GM23338 (cell line): ENCODE measurements at regions not wholly inside any gene's neighbourhood (a gene's known extent, or its start where the extent isn't known, plus 50 kb on each side); places are given as distances from the start of the nearest gene placed in this dataset.

Source experiments
- ATAC-seq: fragments of 200-7000 bp; cut with Tn5 transposase; 3 replicates; pipeline ENCODE4 v1.9.1; 2020
- DNase-seq: peaks from one replicate; pipeline ENCODE4 v3.0.0-alpha.2; 2015; ENCODE audit warnings: low spot score
- H2AFZ ChIP-seq: fragments of 200-600 bp; sonication (generic); 2 replicates; pipeline ENCODE4 v1.8.0; 2016; ENCODE audit warnings: antibody characterized with exemption, mild to moderate bottlenecking, moderate library complexity
- H3F3A ChIP-seq: fragments of 200-600 bp; sonication (generic); replicated peaks from 2 replicates; pipeline ENCODE4 v1.8.0; 2017; ENCODE audit warnings: antibody characterized with exemption, mixed run types, low read depth
- H3K27ac ChIP-seq: fragments of 200-600 bp; sonication (generic); 2 replicates; pipeline ENCODE4 v1.6.1; 2016; ENCODE audit warnings: low read depth
- H3K27me3 ChIP-seq: fragments of 200-600 bp; sonication (generic); 2 replicates; pipeline ENCODE4 v1.8.0; 2016; ENCODE audit warnings: mild to moderate bottlenecking, mixed run types, moderate library complexity; ENCODE audit not compliant: insufficient read depth
- H3K36me3 ChIP-seq: fragments of 200-600 bp; sonication (generic); 2 replicates; pipeline ENCODE4 v1.8.0; 2016; ENCODE audit warnings: mild to moderate bottlenecking; ENCODE audit not compliant: insufficient read depth
- H3K4me1 ChIP-seq: fragments of 200-600 bp; sonication (generic); 2 replicates; pipeline ENCODE4 v1.8.0; 2016; ENCODE audit warnings: mild to moderate bottlenecking, moderate library complexity; ENCODE audit not compliant: insufficient read depth
- H3K4me2 ChIP-seq: fragments of 200-600 bp; sonication (generic); 2 replicates; pipeline ENCODE4 v1.7.1; 2017; ENCODE audit warnings: mixed run types
- H3K4me3 ChIP-seq: fragments of 200-600 bp; sonication (generic); 2 replicates; pipeline ENCODE4 v1.6.1; 2016; ENCODE audit warnings: mixed run types
- H3K79me2 ChIP-seq: fragments of 200-600 bp; sonication (generic); replicated peaks from 2 replicates; pipeline ENCODE4 v1.8.0; 2017; ENCODE audit warnings: mild to moderate bottlenecking; ENCODE audit not compliant: insufficient read depth
- H3K9me2 ChIP-seq: fragments of 200-600 bp; sonication (generic); 2 replicates; pipeline ENCODE4 v1.8.0; 2017; ENCODE audit not compliant: insufficient read depth
- H4K20me1 ChIP-seq: fragments of 200-600 bp; sonication (generic); replicated peaks from 2 replicates; pipeline ENCODE4 v1.8.0; 2017; ENCODE audit warnings: mild to moderate bottlenecking; ENCODE audit not compliant: insufficient read depth
- H3K27ac Mint-ChIP-seq: 2 replicates; pipeline ENCODE4 v1.8.0; 2020; ENCODE audit warnings: inconsistent platforms, mild to moderate bottlenecking, moderate library complexity, mixed read lengths
- H3K27me3 Mint-ChIP-seq: 3 replicates; pipeline ENCODE4 v1.8.0; 2022; ENCODE audit warnings: low read depth, mild to moderate bottlenecking, moderate library complexity, mixed read lengths, inconsistent platforms; ENCODE audit not compliant: insufficient read depth, poor library complexity
- H3K36me3 Mint-ChIP-seq: 3 replicates; pipeline ENCODE4 v1.8.0; 2021; ENCODE audit warnings: low read depth, mild to moderate bottlenecking, inconsistent platforms, moderate library complexity, mixed read lengths
- H3K4me1 Mint-ChIP-seq: 3 replicates; pipeline ENCODE4 v1.8.0; 2020; ENCODE audit warnings: mild to moderate bottlenecking, inconsistent platforms, mixed read lengths
- H3K4me3 Mint-ChIP-seq: 3 replicates; pipeline ENCODE4 v1.8.0; 2021; ENCODE audit warnings: moderate library complexity, mild to moderate bottlenecking, inconsistent platforms, mixed read lengths
- H3K9me3 Mint-ChIP-seq: 3 replicates; pipeline ENCODE4 v1.8.0; 2020; ENCODE audit warnings: moderate library complexity, mild to moderate bottlenecking, inconsistent platforms, mixed read lengths
- CREB1 ChIP-seq: fragments of 250-450 bp; sonication (Bioruptor Pico); IDR thresholded peaks from 2 replicates; pipeline ENCODE4 v1.5.0; 2020; ENCODE audit warnings: low read depth, mild to moderate bottlenecking, moderate library complexity
- EZH2 ChIP-seq: fragments of 200-600 bp; sonication (generic); IDR thresholded peaks from one replicate; pipeline ENCODE4 v1.8.0; 2017; ENCODE audit warnings: antibody characterized with exemption, mild to moderate bottlenecking, low read depth; ENCODE audit not compliant: unreplicated experiment
- EZH2phosphoT487 ChIP-seq: fragments of 200-600 bp; sonication (generic); IDR thresholded peaks from one replicate; pipeline ENCODE4 v1.8.1; 2018; ENCODE audit warnings: antibody characterized with exemption; ENCODE audit not compliant: unreplicated experiment
- JUNB ChIP-seq: IDR thresholded peaks from one replicate; pipeline ENCODE4 v1.6.1; 2016; ENCODE audit warnings: antibody characterized with exemption; ENCODE audit not compliant: unreplicated experiment
- POLR2AphosphoS5 ChIP-seq: IDR thresholded peaks from 2 replicates; pipeline ENCODE4 v1.6.1; 2016; ENCODE audit warnings: antibody characterized with exemption, low read depth
- STAT1 ChIP-seq: IDR thresholded peaks from one replicate; pipeline ENCODE4 v1.6.1; 2016; ENCODE audit warnings: antibody characterized with exemption; ENCODE audit not compliant: unreplicated experiment
- ZNF331 ChIP-seq: fragments of 250-450 bp; sonication (Bioruptor Pico); IDR thresholded peaks from 2 replicates; pipeline ENCODE4 v1.5.0; 2020; ENCODE audit warnings: low read depth, mild to moderate bottlenecking, moderate library complexity
- TF ChIP-seq, protein P1 (sequence below): IDR thresholded peaks from 2 replicates; pipeline ENCODE4 v1.6.1; 2016; ENCODE audit warnings: antibody characterized with exemption
- TF ChIP-seq, protein P2 (sequence below): IDR thresholded peaks from one replicate; pipeline ENCODE4 v1.6.1; 2018; ENCODE audit warnings: antibody characterized with exemption; ENCODE audit not compliant: unreplicated experiment
- TF ChIP-seq, protein P3 (sequence below), 2 experiments: fragments of 200-600 bp in 1 of 2; sonication (generic) in 1 of 2; conservative IDR thresholded peaks; 2 replicates each; pipeline versions ENCODE4 v1.5.1 to v1.6.1; 2016 to 2017; ENCODE audit warnings: antibody characterized with exemption in 2 of 2, low read depth in 2 of 2, mild to moderate bottlenecking in 2 of 2, moderate library complexity in 1 of 2

DNA sequence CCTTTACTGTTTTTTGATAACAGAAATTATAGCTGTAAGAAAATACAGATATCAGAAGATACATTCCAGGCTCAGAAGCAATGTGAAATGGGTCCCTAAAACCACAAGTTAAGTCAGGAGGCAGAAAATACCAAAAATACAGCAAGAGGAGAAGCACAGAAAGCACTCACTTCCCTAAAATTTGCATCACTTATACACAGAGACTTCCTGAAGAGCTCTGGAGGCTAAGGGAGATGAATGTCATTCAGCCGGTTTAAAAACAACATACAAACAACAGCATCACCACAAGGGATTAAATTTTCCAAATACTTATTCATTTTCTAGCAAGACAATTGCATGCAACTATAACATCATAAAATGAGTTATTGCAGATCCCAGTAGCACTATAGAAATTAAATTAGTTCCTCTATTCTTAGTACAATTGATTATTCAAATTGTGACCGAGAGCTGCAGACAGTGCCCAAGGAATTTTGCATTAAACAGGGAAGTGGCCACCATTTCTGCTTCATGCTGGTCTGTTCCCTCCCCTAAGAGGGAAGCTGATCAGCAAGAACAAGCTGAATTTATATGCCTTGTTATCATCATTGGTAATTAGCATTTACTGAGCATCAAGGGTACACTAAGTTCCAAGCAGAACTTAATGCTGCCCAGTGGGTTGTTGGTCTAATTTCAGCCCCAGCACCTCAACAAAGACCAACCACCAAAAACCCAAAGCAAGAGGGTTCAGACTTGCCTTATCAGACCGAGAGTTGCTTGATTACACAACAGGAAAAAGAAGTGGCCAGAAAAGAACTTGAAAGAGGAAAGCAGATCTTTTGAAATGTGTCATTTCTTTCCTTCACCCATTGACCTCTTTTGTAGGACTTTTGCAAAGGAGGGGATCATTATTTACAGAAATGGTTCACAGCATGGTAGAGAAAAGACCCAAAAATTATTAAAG lies 140.7 kb downstream of the KCTD12 start:
- Histone ChIP-seq H3F3A (no peaks in the 10 kb centered on the region), H3K4me1 (no peaks in the 10 kb centered on the region), H3K27ac (no peak overlapping the region), H3K79me2 (no peaks in the 10 kb centered on the region), H3K4me3 (no peak overlapping the region), H3K9me2 (peaks cover 10% of the 10 kb centered on the region; the same call in 1 of the 2 replicates), H3K36me3 (no peaks in the 10 kb centered on the region), H3K27me3 (no peaks in the 10 kb centered on the region), H4K20me1 (no peaks in the 10 kb centered on the region), H2AFZ (no peak overlapping the region), H3K4me2 (peak overlapping the region; percentile 2; the same call in 1 of the 2 replicates)
- Mint-ChIP-seq H3K27ac (peak overlapping the region; percentile 42), H3K27me3 (no peaks in the 10 kb centered on the region), H3K4me1 (peaks cover 13% of the 10 kb centered on the region), H3K36me3 (no peaks in the 10 kb centered on the region), H3K4me3 (no peak overlapping the region), H3K9me3 (peaks cover 4% of the 10 kb centered on the region; the same call in 1 of the 3 replicates)
- peak; percentile 15 for DNase-seq
- peak; percentile 26; the same call in 1 of the 3 replicates for ATAC-seq
- TF ChIP-seq JUNB (no peak), POLR2AphosphoS5 (no peak), STAT1 (no peak), ZNF331 (CRISPR knock-in tag) (no peak), EZH2 (no peak), CREB1 (no peak)
- TF ChIP-seq, protein P1, sequence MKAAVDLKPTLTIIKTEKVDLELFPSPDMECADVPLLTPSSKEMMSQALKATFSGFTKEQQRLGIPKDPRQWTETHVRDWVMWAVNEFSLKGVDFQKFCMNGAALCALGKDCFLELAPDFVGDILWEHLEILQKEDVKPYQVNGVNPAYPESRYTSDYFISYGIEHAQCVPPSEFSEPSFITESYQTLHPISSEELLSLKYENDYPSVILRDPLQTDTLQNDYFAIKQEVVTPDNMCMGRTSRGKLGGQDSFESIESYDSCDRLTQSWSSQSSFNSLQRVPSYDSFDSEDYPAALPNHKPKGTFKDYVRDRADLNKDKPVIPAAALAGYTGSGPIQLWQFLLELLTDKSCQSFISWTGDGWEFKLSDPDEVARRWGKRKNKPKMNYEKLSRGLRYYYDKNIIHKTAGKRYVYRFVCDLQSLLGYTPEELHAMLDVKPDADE, result no peak

DNA sequence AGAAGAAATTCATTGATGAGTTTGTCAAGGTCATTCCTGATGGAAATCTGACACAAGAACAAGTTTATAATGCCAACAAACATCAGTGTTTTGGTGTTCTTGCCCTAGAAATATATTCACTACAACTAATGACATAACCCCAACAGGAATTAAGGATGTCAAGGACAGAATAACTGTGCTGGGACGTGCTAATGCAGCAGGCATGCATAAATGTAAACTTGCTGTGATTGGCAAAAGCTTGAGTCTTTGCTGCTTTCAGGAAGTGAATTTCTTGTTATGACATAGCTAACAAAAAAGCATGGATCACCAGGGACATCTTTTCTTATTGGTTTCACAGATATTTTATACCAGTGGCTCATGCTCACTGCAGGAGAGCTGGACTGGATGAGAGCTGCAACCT lies 144.6 kb downstream of the KCTD12 start:
- Histone ChIP-seq H3K27me3 (no peaks in the 10 kb centered on the region), H3K4me2 (no peak overlapping the region), H4K20me1 (no peaks in the 10 kb centered on the region), H3K4me1 (no peaks in the 10 kb centered on the region), H3K36me3 (no peaks in the 10 kb centered on the region), H3K9me2 (no peaks in the 10 kb centered on the region), H2AFZ (no peak overlapping the region), H3K79me2 (no peaks in the 10 kb centered on the region), H3K27ac (no peak overlapping the region), H3F3A (no peaks in the 10 kb centered on the region), H3K4me3 (no peak overlapping the region)
- H3K27me3 Mint-ChIP-seq, result no peaks in the 10 kb centered on the region
- DNase-seq, result no peak
- no peak overlapping the region for H3K4me3 Mint-ChIP-seq
- TF ChIP-seq POLR2AphosphoS5, result no peak
- no peak for TF ChIP-seq STAT1
- TF ChIP-seq, protein P2, sequence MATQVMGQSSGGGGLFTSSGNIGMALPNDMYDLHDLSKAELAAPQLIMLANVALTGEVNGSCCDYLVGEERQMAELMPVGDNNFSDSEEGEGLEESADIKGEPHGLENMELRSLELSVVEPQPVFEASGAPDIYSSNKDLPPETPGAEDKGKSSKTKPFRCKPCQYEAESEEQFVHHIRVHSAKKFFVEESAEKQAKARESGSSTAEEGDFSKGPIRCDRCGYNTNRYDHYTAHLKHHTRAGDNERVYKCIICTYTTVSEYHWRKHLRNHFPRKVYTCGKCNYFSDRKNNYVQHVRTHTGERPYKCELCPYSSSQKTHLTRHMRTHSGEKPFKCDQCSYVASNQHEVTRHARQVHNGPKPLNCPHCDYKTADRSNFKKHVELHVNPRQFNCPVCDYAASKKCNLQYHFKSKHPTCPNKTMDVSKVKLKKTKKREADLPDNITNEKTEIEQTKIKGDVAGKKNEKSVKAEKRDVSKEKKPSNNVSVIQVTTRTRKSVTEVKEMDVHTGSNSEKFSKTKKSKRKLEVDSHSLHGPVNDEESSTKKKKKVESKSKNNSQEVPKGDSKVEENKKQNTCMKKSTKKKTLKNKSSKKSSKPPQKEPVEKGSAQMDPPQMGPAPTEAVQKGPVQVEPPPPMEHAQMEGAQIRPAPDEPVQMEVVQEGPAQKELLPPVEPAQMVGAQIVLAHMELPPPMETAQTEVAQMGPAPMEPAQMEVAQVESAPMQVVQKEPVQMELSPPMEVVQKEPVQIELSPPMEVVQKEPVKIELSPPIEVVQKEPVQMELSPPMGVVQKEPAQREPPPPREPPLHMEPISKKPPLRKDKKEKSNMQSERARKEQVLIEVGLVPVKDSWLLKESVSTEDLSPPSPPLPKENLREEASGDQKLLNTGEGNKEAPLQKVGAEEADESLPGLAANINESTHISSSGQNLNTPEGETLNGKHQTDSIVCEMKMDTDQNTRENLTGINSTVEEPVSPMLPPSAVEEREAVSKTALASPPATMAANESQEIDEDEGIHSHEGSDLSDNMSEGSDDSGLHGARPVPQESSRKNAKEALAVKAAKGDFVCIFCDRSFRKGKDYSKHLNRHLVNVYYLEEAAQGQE, result no peak
- no peak for TF ChIP-seq CREB1
- TF ChIP-seq JUNB, result no peak
- TF ChIP-seq, protein P3, sequence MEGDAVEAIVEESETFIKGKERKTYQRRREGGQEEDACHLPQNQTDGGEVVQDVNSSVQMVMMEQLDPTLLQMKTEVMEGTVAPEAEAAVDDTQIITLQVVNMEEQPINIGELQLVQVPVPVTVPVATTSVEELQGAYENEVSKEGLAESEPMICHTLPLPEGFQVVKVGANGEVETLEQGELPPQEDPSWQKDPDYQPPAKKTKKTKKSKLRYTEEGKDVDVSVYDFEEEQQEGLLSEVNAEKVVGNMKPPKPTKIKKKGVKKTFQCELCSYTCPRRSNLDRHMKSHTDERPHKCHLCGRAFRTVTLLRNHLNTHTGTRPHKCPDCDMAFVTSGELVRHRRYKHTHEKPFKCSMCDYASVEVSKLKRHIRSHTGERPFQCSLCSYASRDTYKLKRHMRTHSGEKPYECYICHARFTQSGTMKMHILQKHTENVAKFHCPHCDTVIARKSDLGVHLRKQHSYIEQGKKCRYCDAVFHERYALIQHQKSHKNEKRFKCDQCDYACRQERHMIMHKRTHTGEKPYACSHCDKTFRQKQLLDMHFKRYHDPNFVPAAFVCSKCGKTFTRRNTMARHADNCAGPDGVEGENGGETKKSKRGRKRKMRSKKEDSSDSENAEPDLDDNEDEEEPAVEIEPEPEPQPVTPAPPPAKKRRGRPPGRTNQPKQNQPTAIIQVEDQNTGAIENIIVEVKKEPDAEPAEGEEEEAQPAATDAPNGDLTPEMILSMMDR (conservative IDR thresholded peaks at IDR 0.05; ENCODE audit: low read depth in 2 of 2), result no peak
- no peak for TF ChIP-seq ZNF331 (CRISPR knock-in tag)
- TF ChIP-seq EZH2phosphoT487, result no peak
- no peaks in the 10 kb centered on the region for H3K36me3 Mint-ChIP-seq
- peaks cover 4% of the 10 kb centered on the region; the same call in 1 of the 3 replicates for H3K9me3 Mint-ChIP-seq
- ATAC-seq, result no peak
- H3K4me1 Mint-ChIP-seq, result peaks cover 13% of the 10 kb centered on the region
- no peak overlapping the region for H3K27ac Mint-ChIP-seq
